NCI-H2029 treated with DMSO at 0.1 percent for 48 hours (cell line): ENCODE measurements at regions not wholly inside any gene's neighbourhood (a gene's known extent, or its start where the extent isn't known, plus 50 kb on each side); places are given as distances from the start of the nearest gene placed in this dataset.

ENCODE experiments used
- DNase-seq: peaks from one replicate; lab custom pipeline; 2025; lab: John Stamatoyannopoulos, UW

DNA sequence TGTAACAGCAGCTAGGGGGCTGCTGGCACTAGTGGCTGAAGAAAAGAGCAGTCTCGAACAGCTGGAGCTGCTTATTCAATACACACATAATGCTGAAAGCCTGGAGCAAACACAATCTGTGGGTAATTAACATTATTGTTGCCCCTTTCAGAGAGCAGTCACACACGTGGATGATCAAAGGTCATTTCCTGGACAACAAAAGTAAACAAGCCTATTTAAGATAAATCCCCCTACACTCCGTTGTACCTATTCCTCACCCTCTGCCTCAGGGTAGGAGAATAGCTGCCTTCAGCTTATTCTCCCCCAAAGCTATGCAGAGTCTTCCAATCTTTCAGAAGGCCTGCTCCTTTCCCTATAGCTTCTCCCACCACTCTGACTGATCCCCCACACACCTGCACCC is 803.9 kb downstream of the C4orf33 start:
- DNase-seq, result no peak

DNA sequence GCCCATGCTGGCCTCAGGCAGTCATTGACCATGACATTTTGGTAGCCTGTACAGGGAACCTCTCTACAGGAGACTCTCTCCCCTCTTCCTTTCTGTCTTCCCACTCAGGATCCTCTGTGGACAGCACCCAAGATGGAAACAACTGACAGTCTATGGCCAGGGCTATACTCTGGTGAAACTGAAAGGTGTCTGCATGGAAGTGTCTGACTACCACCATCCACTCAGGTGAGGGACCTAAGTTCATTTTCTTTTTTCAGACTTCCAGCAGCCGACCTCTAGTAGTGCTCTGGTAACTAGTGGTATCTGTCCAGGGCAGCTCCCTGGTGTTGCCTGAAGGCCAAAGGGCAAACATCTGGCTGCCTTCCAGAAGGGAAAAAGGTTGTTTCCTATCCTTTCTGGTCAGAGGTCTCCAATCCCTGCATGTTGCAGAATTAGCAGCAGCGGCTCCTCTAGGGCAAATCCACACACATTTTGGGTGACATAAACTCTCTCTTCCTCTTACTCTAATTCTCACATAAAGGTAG is 804.5 kb downstream of the C4orf33 start:
- no peak for DNase-seq

DNA sequence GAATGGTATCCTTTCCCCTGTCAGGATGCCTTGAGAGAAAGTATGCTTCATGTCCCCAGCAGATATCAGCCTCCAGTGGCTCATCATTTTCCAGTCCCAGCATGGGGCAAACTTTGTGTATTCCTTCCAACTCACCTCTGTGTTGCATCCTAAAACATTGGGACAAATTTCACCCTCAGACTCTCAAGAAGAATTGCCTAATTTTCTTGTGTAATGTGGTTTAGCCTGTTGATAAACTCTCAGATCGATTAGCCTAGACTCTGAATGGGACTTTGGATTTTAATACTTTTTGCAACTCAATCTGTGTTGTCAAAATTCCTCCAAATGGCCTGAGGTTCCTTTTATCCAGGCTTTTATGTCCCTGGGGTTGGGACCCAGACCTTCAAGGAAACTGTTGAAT is 805.3 kb downstream of the C4orf33 start:
- no peak for DNase-seq

DNA sequence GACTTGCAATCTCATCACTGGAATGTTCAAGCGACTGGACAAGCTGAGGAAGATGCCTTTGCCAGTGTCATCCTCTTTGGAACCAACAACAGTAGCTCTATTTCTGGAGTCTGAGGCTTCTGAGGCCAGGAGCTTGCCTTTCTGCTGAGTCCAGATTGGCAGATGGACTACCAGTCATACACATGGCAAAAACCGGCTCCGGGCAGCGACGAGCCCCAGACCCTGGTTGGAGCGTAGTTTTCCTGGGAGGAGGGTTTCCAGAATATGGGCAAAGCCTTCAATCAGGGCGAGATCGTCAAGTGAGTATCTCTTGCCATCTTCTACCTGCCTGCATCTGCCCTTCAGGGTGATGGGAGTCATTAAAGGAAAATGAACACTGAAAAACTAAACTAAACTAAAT is 807.9 kb downstream of the C4orf33 start:
- no peak for DNase-seq

DNA sequence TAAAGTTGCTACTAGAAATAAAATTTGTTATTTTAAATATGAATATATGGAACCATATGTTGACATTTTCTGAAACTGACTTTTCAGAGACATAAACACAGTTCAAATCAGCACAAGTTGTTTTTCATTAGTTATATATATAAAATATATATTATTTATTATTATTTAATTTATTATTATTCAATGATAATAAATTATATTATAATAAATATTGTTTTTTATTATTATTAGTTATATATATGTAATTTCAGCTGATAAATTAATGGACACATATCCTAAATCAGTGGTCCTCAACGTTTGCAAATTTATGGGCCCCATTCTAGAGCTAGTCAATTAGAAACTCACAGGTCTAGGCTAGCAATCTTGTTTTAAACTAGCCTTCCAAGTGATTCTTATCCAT is 809.3 kb downstream of the C4orf33 start:
- no peak for DNase-seq

DNA sequence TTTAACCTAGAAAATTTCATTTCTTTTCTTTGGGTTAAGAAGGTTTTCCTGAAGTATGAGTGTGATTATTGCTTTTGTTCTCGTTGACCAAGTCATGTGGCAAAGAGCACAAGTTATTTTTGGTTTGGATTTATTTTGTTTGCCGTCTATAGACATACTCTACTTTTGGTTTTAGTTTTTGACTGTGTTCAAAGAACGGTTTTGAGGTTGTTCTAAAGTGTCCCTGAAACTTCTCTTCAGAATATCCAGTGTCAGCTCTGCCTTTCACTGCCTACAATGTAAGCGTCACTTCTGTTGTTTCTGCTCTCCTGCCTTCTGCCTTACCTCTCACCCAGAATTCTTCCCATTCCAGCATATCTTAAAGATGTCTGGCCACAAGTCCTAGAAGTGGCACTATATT is 812.2 kb downstream of the C4orf33 start:
- DNase-seq, result no peak

DNA sequence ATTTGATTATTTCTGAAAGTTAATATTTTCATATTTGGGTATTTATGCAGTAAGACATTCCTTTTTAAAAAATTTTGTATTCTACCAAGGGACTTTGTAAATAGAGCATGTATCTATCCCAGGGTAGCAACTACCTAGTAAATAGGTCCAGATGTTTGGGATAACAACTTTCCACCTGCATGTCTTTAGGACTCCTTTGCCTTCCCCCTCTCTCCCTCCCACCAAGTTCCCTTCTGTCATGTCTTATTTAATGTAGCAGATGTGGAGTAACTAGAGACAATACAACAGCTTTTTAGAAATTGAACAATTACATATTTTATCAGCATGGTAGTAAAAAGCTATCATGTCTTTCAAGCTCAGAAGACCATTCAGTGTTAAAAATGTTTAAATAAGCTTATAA is 821.0 kb downstream of the C4orf33 start:
- no peak for DNase-seq

DNA sequence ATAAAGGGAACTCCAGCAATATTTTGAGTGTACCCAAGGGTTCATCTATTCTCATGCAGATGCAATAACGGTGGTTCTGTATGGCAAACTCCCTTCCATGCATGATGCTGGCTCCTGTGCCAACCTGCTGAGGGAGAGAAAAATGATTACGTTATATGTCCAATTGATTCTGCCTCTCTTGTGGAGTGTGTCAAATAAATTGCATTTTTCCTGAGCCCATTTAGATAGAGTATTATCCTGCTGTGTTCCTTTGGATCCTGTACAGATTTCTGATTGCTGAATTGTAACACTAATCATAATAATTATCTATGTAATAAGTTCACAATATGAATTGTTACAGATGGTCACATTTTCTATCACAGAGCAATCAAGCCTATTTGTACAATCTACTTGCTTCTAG is 821.7 kb downstream of the C4orf33 start:
- DNase-seq, result no peak

DNA sequence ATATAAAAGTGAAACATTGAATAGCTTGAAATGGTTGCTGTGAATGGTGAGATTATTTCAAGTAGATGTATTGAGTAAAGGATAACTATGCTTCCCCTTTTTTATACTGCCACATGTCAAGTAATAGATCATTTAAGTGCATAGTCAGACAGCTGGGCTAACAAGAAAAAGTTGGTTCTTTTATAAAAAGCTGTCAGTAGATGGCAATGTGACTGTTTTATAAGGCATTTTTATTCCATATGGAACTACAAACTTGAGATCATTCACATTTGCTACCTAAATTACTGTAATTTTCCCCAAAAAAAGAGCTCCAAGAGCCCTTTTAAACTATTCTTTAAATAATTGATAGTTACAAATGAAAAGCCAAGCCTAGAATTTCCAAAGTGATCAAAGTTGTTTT is 831.0 kb downstream of the C4orf33 start:
- no peak for DNase-seq

DNA sequence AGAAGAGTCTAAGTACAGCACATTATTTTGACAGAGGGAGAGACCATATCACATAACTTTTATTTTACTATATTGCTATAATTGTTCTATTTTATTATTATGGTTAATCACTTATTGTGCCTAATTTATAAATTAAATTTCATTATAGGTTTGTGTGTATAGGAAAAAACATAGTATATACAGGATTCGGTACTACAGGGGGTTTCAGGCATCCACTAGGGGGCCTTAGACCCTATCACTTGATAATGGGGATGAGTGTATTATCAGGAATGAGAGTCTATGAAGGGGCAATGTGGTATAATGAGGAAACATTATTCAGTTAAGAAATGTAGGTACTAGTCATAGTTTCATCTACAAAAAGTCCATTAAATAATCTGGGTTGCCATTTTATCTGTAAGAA is 833.1 kb downstream of the C4orf33 start:
- DNase-seq, result no peak

DNA sequence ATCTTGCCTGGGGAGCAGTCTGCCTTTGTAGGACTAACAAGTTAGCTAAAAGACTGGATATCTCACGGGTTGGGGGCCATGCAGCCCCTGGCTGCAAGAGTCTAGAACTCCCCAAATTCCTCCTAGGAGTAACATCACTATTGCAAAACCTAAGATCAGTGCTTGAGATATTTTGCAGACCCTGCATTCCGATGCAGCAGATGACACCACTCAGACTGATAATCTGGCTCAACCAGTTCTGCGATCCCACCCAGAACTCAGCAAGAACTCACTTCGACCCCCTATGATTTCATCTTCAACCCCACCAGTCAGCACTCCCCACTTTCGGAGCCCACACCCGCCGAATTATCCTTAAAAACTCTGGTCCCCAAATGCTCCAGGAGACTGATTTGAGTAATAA is 834.0 kb downstream of the C4orf33 start:
- DNase-seq, result no peak

DNA sequence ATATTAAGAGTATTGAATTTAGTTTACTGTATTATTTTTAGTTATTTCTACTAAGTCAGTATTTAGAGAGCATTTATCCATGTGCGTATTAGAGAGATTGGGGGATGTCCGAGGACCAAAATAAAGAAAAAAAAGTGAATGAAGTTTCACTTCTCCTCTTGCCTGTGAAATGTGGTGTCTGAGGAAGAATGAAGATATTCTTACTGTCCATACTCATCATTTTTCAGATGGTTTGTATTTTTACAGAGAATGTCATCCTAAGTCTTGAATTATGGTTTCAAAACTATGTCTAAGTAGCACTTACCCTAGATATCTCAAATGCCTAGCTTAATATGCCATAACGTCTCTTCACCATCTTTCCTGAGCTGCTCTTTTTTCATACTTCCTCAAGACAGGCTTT is 854.3 kb downstream of the C4orf33 start:
- DNase-seq, result no peak

DNA sequence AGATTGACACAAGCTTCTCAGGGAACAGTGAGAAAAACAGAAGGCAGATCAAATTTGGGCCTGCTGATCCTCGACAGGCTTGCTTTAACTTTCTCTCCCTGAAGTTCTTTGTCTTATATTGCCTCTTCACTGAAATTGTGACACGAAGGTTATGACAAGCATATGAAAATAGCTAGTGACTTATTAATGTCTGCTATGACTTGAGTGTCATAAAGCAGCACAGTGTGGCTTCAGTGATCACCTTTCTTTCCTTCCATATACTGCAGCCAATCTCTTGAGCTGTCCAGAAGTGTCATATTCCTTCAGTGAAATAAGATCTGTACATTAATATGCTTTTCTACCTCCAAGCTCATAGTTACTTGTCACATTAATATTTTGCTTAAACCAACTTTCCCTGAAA is 870.2 kb downstream of the C4orf33 start:
- DNase-seq, result no peak

DNA sequence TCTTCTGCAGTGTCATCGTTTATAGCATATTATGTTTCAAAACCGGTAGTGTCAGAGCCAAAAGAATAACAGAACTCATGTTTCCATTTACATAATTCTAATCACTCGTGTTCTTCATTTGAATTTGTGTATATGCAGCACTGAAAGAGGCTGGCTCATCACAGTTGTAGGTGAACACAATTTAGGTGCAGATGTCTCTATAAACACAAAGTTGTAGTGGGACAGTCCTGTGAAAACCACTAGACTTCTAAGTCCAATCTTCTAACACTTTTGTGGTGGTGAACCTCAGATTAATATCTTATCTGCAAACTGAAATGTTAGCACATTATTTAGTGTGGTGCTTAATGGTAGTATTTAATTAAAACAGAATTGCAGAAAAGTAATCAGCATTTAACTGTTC is 872.4 kb downstream of the C4orf33 start:
- DNase-seq, result no peak

DNA sequence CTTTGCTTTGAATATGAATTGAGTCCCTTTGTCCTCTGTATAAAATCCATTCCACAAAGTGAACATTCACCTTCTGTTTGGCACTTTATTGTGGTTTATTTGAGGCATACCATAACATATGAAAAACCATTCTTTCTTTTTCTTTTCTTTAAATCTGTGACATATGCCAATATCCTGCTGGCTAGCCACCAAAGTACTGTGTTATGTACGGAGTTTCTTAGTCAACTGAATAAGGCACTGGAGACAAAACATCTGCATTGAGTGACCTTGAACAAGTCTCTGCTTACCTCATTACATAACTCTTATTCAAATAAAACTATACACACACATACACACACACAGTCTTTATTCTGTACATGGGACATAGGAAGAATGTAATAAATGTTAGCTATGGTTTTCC is 872.8 kb downstream of the C4orf33 start:
- no peak for DNase-seq

DNA sequence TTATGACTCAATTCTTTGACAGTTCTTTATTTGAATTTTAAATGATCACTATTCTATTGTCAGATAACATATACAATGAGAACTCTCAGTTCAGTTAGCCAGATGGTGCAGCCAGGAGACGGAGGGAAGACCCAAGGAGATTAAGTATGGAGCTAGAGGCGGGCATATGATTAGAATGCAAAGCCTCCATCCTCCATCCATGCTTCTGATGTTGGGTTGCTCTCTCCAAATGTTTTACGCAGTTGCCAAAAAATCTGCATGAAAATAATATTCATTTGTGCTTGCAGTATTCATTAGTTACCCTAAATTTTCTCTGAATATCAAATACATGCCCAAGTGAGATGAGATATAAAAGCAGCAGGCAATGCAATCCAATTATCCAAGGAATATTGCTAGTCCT is 874.8 kb downstream of the C4orf33 start:
- no peak for DNase-seq

DNA sequence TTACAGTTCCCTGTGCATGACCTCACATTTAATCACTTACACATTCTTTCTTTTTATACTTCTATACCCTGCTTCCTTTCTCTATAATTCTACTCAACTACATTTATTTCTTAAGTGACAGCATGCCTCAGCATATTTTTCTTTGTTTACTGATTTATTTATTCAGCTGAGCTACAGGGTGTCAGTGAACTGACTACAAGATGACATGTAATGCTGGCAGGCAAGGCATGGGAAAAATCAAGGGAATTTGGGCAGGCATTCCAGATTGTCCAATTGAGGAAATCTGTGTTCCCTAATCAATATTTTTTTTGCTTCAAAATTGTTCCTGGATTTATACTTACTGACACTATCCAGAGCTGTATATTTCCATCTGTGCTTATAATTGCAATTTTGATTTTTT is 875.5 kb downstream of the C4orf33 start:
- no peak for DNase-seq

DNA sequence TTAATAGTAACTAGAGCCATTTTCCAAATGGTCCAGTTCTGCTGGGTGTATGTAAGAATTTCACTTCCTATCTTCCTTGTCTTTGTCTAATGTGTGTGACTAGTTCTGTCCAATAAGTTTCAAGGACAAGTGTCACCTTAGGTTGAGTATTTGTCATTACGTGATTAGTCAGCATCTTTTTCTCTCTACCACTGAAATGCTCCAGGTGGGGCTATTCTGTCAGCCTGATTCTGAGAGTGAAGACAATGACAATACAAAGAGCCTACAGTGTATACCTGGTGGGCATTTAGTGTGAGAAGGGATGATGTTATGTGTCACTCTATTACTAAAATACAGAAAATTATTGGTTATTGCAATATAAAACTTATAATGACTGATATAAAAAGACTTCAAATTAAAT is 876.3 kb downstream of the C4orf33 start:
- no peak for DNase-seq

DNA sequence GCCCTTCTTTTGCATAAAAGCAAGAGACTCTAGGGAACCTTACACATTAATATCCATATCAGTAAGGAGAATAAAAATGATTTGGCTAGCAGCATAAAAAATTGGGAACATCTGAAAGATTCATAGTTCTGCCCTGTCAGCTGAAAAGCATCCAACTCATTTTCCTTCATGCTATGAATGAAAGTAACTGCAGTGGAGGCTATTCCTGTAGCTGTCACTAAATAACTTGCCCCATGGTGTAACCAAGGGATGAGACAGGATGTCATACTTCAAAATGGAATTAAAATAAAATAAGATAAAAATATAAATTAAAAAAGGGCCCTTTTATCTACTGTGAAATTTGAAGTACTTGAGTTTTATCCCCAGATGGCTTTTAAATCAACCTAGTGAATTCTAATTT is 878.8 kb downstream of the C4orf33 start:
- DNase-seq, result no peak

DNA sequence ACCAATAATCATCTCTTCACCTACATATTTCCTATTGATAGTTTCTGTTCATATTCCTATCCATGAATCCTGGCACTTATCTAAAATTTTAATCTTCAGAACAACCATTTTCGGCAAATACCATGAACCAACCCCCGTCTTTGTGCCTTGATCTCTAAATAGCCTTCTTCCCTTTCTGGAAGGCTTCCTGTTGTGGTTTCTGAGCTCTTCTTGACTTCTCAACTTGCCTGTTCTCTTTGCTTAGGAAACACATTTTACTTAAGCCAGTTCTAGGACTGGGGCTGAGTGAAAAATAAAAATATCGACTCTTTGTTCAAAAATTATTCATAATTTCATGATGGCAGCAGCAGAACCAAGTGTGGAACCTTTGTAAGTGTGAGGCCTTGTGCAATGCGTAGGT is 882.4 kb downstream of the C4orf33 start:
- DNase-seq, result no peak

DNA sequence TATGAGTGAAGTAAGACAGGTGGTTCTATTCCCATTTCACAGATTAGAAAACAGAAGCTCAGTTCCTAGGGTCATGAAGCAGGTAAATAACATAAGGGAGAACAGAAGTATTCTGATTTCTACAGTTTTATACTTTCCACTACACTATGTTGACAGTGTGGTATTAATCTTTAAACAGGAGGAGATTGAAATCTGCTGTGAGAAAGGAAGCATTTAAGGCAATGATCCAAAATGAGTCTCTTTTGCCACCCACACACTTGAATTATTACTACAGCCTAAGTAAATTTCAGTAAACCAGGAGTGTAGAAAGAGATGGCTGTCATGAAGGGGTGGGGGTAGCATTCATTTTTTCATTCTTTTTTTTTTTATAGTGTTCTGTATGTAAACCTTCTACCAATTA is 893.0 kb downstream of the C4orf33 start:
- no peak for DNase-seq

DNA sequence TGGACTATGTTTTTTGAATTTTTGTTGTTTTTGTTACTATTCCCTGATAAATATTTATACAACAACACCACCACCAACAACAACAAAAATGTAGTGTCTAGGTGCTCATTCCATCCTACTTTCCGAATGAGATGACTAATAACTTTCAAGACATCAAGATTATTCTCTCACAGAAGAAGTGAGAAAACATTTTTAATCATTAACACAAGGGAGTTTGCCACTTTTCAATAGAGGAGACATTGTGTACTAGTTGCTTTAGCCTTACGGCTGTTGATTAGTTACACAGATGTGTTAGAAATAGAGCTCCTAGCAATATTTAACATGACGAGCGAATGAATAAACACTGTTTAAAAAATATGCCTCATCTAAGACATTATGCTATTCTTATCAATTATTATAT is 898.8 kb downstream of the C4orf33 start:
- no peak for DNase-seq

DNA sequence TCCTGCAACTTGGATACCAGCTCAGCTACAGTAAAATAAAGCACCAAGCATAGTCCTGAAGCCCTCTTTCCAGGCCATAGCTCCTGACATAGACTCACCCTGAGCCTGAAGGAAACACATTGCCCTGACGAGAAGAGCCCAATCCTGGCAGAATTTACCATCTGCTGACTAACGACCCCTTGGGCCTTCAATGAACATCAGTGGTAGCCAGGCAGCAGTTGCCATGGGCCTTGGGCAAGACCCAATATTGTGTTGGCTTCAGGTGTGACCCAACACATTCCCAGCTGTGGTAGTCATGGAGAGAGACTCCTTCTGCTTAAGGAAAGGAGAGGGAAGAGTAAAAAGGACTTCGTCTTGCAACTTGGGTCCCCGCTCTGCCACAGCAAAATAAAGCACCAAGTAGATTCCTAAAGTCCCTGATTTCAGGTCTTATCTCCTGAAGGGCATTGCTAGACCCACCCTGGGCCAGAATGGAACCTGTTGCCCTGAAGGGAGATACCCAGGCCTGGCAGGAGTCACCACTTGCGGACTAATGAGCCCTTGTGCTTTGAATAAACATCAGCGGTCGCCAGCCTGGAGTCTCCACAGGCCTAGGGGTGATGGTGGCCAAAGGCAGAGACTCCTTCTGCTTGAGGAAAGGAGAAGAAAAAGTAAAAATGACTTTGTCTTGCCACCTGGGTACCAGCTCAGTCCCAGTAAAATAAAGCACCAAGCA is 902.6 kb downstream of the C4orf33 start:
- no peak for DNase-seq

DNA sequence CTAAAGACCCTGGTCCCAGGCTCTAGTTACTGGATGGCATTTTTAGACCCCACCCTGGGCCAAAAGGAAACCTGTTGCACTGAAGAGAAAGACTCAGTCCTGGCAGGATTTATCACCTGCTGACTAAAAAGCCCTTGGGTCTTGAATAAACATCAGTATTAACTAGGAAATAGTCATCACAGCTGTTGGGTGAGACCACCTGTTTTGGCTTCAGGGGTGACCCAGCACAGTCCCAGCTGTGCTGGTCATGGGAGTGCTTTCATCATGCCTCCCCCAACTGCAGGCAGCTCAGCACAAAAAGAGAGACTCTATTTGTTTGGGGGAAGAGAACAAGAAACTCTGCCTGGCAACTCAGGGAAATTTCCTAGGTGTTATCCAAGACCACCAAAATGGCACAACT is 903.2 kb downstream of the C4orf33 start:
- DNase-seq, result no peak

DNA sequence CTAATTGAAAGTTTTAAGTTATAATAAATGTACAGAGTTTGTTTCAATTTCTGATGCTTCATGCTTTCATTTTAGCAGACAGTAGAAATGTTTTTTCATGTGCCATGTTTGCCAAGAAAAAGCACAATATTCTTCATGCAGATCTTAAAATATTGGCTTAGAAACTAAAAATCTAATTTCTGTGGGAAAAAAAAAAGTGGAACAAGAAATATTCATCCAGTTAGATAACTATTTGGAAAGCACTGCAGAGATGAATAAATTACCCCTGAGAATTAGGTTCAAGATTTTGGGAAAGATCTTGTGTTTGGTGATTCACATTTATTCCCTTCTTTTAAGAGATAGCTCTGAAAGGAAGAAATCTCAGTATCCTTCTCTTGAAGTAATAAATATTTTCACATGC is 912.5 kb downstream of the C4orf33 start:
- no peak for DNase-seq
